Common myeloid progenitor, CD34-positive (primary cell): ENCODE measurements at regions not wholly inside any gene's neighbourhood (a gene's known extent, or its start where the extent isn't known, plus 50 kb on each side); places are given as distances from the start of the nearest gene placed in this dataset.

Experiments used
- CTCF ChIA-PET: fragments of 350-600 bp; sonication (Branson Sonifier 250); formaldehyde crosslinking; loops from one replicate; lab custom pipeline; 2021; ENCODE audit warnings: antibody characterized with exemption; lab: Charles Lee
- POLR2A ChIA-PET: fragments of 350-600 bp; sonication (Branson Sonifier 250); formaldehyde crosslinking; loops from one replicate; lab custom pipeline; 2021; ENCODE audit warnings: antibody characterized with exemption; lab: Charles Lee
- DNase-seq, 3 donors: peaks; one replicate each; pipeline versions ENCODE4 v3.0.0 to v3.0.0-alpha.2; 2013
- H3K27ac ChIP-seq, 2 experiments: 1 replicate in 1 of 2; 2 replicates in 1 of 2; pipeline ENCODE4 v1.7.0; 2013; ENCODE audit warnings: inconsistent platforms in 2 of 2, low read length in 2 of 2, mild to moderate bottlenecking in 2 of 2, low read depth in 1 of 2, moderate library complexity in 1 of 2; ENCODE audit not compliant: severe bottlenecking in 2 of 2, insufficient read depth in 1 of 2, poor library complexity in 1 of 2
- H3K27me3 ChIP-seq, 5 experiments: replicated peaks in 2 of 5; 1 replicate in 3 of 5; 2 replicates in 2 of 5; pipeline versions ENCODE4 v1.6.1 to v1.7.0; 2013; ENCODE audit warnings: low read length in 4 of 5, mild to moderate bottlenecking in 2 of 5, moderate library complexity in 2 of 5, inconsistent platforms in 1 of 5; ENCODE audit not compliant: insufficient read depth in 5 of 5, control insufficient read depth in 4 of 5
- H3K36me3 ChIP-seq, 4 experiments: 1 replicate in 2 of 4; 2 replicates in 2 of 4; pipeline versions ENCODE4 v1.6.1 to v1.7.0; 2013; ENCODE audit warnings: low read length in 3 of 4, control low read depth in 1 of 4, mild to moderate bottlenecking in 1 of 4; ENCODE audit not compliant: control insufficient read depth in 4 of 4, insufficient read depth in 4 of 4
- H3K4me1 ChIP-seq, 4 experiments: 1 replicate in 3 of 4; 2 replicates in 1 of 4; pipeline versions ENCODE4 v1.6.1 to v1.7.1; 2013; ENCODE audit warnings: low read length in 3 of 4, mild to moderate bottlenecking in 3 of 4, control low read depth in 1 of 4, inconsistent platforms in 1 of 4, moderate library complexity in 1 of 4; ENCODE audit not compliant: control insufficient read depth in 4 of 4, insufficient read depth in 4 of 4; ENCODE audit errors: control extremely low read depth in 1 of 4
- H3K4me3 ChIP-seq, 7 experiments: 1 replicate in 4 of 7; 2 replicates in 3 of 7; pipeline versions ENCODE4 v1.5.1 to v1.7.0; 2013; ENCODE audit warnings: mild to moderate bottlenecking in 7 of 7, low read length in 6 of 7, moderate library complexity in 6 of 7, inconsistent platforms in 2 of 7, low read depth in 2 of 7, control low read depth in 1 of 7; ENCODE audit not compliant: insufficient read depth in 4 of 7, control insufficient read depth in 1 of 7; ENCODE audit errors: extremely low read depth in 1 of 7
- H3K9me3 ChIP-seq, 5 experiments: 1 replicate in 4 of 5; 2 replicates in 1 of 5; pipeline versions ENCODE4 v1.6.1 to v1.7.1; 2013; ENCODE audit warnings: low read length in 4 of 5, mild to moderate bottlenecking in 2 of 5, inconsistent platforms in 1 of 5, low read depth in 1 of 5, moderate library complexity in 1 of 5; ENCODE audit not compliant: control insufficient read depth in 4 of 5, insufficient read depth in 2 of 5; ENCODE audit errors: control extremely low read depth in 1 of 5
- WGBS: methylation state at CpG from one replicate; pipeline ENCODE4 v1.1.5; 2013; ENCODE audit not compliant: insufficient coverage; 5-methylcytosine and 5-hydroxymethylcytosine counted together

- CTCF ChIA-PET = no interaction called here
- 100% methylated on average over 1 of the region's 7 CpGs for WGBS
- H3K4me3 ChIP-seq = no peak overlapping the region
These were observed 1002.3 kb upstream of the CDH8 start for GRCh38 chr16:63038397-63039106.

DNA sequence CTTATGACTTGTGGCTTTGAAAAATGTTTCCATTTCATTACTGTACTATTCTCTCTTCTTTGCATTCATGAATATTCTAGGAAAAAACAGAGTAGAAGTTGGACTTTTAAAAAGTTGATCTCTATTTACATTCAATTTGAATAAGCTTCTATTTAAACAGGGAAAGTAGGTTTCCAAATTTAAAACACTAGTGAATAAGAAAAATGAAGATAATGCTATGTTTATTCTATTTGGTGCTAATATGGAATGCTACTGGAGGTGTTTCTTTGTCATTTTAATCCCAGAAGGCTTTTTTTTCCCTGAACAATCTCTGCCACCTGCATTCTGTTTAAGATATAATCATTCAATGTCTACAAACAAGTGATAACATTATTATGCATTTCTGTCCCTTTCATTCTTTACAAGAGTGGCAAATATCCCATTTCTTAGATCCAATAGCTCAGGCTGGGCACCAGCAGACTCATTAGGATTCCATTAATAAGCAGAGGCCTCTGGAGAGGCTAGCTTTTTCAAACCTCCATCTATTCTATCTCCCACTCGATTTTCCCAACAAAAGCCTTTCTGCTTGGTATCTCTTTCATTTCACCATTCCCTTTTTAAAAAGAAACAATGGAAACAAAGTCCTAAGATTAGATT lies 1001.6 kb upstream of the CDH8 start:
- H3K36me3 ChIP-seq = no peaks in the 10 kb centered on the region
- no peak for DNase-seq
- CTCF ChIA-PET = no interaction called here
- no CpG with 5 or more reads among the region's 1 CpG for WGBS
- H3K4me3 ChIP-seq = no peak overlapping the region
- no peak overlapping the region for H3K27ac ChIP-seq
- H3K4me1 ChIP-seq = no peaks in the 10 kb centered on the region
- H3K9me3 ChIP-seq = no peaks in the 10 kb centered on the region
- no peaks in the 10 kb centered on the region for H3K27me3 ChIP-seq
- POLR2A ChIA-PET = no interaction called here

More at GRCh38 chr16:63038397-63039106, 1002.3 kb upstream of the CDH8 start:
- no peaks in the 10 kb centered on the region for H3K4me1 ChIP-seq
- no peaks in the 10 kb centered on the region for H3K9me3 ChIP-seq
- H3K27ac ChIP-seq = no peak overlapping the region
- H3K36me3 ChIP-seq = no peaks in the 10 kb centered on the region
- H3K27me3 ChIP-seq = no peaks in the 10 kb centered on the region
- POLR2A ChIA-PET = no interaction called here
- no peak for DNase-seq

DNA sequence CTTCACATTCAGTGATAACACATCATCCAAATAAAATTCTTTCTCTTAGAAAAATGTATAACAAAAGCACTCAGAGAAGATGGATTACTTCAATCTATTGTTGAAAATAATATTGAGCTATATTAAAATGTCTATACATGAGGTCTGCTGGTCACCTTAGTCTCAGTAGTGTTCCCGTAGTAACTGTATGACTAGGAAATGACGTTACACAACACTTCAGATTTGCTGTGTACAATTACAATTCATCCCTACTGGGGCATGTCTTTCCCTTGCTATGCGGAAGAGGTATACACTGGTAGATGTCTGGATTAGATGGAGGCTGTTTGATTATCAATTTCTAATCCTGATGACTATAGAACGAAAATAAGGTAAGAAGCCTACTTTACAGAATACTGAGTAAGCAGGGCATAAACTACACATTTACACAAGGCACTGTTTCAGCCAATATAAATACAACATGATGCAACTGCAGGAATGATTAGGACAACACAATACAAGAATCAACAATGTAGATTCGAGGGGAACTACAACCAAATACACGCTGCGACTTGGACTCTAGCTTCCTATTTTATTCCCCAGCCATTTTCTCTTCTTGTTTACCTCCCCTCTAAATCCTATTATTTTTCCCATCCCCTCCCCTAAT lies 982.5 kb upstream of the CDH8 start:
- CTCF ChIA-PET = no interaction called here

DNA sequence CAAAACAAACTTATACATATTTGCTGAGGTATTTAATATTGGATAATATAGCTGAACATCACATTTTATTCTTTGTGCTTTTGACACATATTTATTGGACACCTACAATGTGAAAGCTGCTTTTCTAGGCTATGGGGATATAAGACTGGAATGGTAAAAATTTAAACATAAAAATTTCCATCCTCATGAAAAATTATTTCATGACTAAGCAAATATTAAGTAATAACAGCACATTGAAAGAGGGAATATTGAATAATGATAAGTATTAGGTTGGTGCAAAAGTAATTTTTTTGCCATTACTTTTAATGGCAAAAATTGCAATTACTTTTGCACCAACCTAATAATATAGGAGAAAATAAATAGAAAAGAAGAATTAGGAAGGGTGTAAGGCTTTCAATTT lies 972.5 kb upstream of the CDH8 start:
- DNase-seq = no peak
- Histone ChIP-seq H3K4me3 (no peak overlapping the region), H3K9me3 (peaks cover 0 to 3% (median 0%) of the 10 kb centered on the region in 5 experiments), H3K36me3 (no peaks in the 10 kb centered on the region), H3K4me1 (no peaks in the 10 kb centered on the region), H3K27me3 (no peaks in the 10 kb centered on the region), H3K27ac (no peak overlapping the region)
- ChIA-PET CTCF (no interaction called here), POLR2A (no interaction called here)

More for the DNA sequence above, 982.5 kb upstream of the CDH8 start:
- Histone ChIP-seq H3K4me3 (no peak overlapping the region), H3K4me1 (no peaks in the 10 kb centered on the region), H3K9me3 (no peaks in the 10 kb centered on the region), H3K27ac (no peak overlapping the region), H3K36me3 (no peaks in the 10 kb centered on the region), H3K27me3 (no peaks in the 10 kb centered on the region)
- POLR2A ChIA-PET = no interaction called here
- 100% methylated on average over 3 of the region's 7 CpGs for WGBS
- DNase-seq = no peak

GRCh38 chr16:63005356-63005755 lies 969.1 kb upstream of the CDH8 start:
- Histone ChIP-seq H3K27ac (no peak overlapping the region), H3K27me3 (no peaks in the 10 kb centered on the region), H3K4me3 (no peak overlapping the region), H3K36me3 (no peaks in the 10 kb centered on the region), H3K9me3 (peaks cover 0 to 3% (median 0%) of the 10 kb centered on the region in 5 experiments), H3K4me1 (no peaks in the 10 kb centered on the region)
- no peak for DNase-seq
- ChIA-PET POLR2A (no interaction called here), CTCF (no interaction called here)
- WGBS = 79% methylated on average over 2 of the region's 3 CpGs

DNA sequence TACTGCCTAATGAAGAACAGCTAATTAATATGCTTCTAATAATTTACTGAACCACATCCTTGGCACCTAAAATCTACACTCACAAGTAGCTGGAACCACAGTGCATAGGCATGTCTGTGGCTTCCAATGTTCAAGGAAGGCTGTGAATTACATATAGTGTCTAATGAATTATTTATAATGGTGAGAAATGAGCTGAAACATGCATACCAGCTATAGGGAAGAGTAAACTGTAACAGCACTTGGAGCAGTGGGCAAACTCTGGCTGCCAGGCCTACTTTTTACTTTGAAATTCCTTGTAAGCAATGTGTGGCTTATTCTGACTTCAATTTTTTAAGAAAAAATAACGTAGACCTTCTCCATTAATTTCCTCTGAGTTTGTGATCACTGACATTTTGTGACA lies 953.2 kb upstream of the CDH8 start:
- no CpG with 5 or more reads among the region's 1 CpG for WGBS

GRCh38 chr16:62985722-62986121 lies 949.5 kb upstream of the CDH8 start:
- no peaks in the 10 kb centered on the region for H3K27me3 ChIP-seq
- no peak overlapping the region for H3K27ac ChIP-seq
- H3K9me3 ChIP-seq = no peaks in the 10 kb centered on the region
- no peaks in the 10 kb centered on the region for H3K4me1 ChIP-seq
- H3K4me3 ChIP-seq = no peak overlapping the region
- H3K36me3 ChIP-seq = no peaks in the 10 kb centered on the region
- WGBS = 71% methylated on average over 1 of the region's 1 CpG
- ChIA-PET POLR2A (no interaction called here), CTCF (no interaction called here)
- DNase-seq = no peak

More for the DNA sequence above, 953.2 kb upstream of the CDH8 start:
- no peaks in the 10 kb centered on the region for H3K4me1 ChIP-seq
- H3K27ac ChIP-seq = no peak overlapping the region
- POLR2A ChIA-PET = no interaction called here
- no peaks in the 10 kb centered on the region for H3K27me3 ChIP-seq
- DNase-seq = no peak
- CTCF ChIA-PET = no interaction called here
- H3K36me3 ChIP-seq = no peaks in the 10 kb centered on the region
- no peak overlapping the region for H3K4me3 ChIP-seq
- no peaks in the 10 kb centered on the region for H3K9me3 ChIP-seq
